ENCODE measurements at regions not wholly inside any gene's neighbourhood (a gene's known extent, or its start where the extent isn't known, plus 50 kb on each side); places are given as distances from the start of the nearest gene placed in this dataset.

GRCh38 chr18:22043837-22044236 lies 125.6 kb upstream of the GATA6 start:
- ChIA-PET CTCF (no interaction called here), RAD21 (ENCODE audit: low non-redundant PET in 1 of 2, low total read pairs in 2 of 2, uncharacterized antibody in 2 of 2, unreplicated experiment in 2 of 2) (no interaction called here), POLR2A (no interaction called here)
- Histone ChIP-seq H3K9me2 (ENCODE audit: insufficient read depth) (no peaks in the 10 kb centered on the region), H3K9me3 (ENCODE audit: control insufficient read depth in 1 of 2, insufficient read depth in 1 of 2, low read depth in 1 of 2, low read length in 2 of 2) (no peaks in the 10 kb centered on the region), H2AFZ (ENCODE audit: low read depth, low read length, poor library complexity, severe bottlenecking) (no peak overlapping the region), H3K36me3 (ENCODE audit: control insufficient read depth in 1 of 2, insufficient read depth in 2 of 2, low read length in 2 of 2) (no peaks in the 10 kb centered on the region), H3K27me3 (ENCODE audit: insufficient read depth, low read length) (no peaks in the 10 kb centered on the region), H3K4me1 (ENCODE audit: control insufficient read depth in 1 of 2, insufficient read depth in 2 of 2, low read length in 2 of 2) (no peaks in the 10 kb centered on the region), H3K79me2 (ENCODE audit: insufficient read depth, low read length) (no peaks in the 10 kb centered on the region), H3K9ac (ENCODE audit: low read length) (no peak overlapping the region), H3K4me2 (ENCODE audit: low read length) (no peak overlapping the region), H4K20me1 (ENCODE audit: insufficient read depth) (no peaks in the 10 kb centered on the region), H3K27ac (ENCODE audit: low read depth, low read length) (no peak overlapping the region), H3K4me3 (replicated peaks in 1 of 2; ENCODE audit: low read depth in 1 of 2, low read length in 2 of 2) (no peak overlapping the region)
- no peak for TF ChIP-seq ZNF274 (IDR thresholded peaks at IDR 0.05; ENCODE audit: low read depth, low read length)
- TF ChIP-seq ELF1 (IDR thresholded peaks at IDR 0.05; ENCODE audit: borderline replicate concordance, low read depth), result no peak
- TF ChIP-seq, protein P1, sequence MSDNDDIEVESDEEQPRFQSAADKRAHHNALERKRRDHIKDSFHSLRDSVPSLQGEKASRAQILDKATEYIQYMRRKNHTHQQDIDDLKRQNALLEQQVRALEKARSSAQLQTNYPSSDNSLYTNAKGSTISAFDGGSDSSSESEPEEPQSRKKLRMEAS (IDR thresholded peaks at IDR 0.05), result no peak
- no peak for TF ChIP-seq REST (IDR thresholded peaks at IDR 0.05; ENCODE audit: low read depth)
- TF ChIP-seq, protein P2, sequence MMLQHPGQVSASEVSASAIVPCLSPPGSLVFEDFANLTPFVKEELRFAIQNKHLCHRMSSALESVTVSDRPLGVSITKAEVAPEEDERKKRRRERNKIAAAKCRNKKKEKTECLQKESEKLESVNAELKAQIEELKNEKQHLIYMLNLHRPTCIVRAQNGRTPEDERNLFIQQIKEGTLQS (IDR thresholded peaks at IDR 0.05), result no peak
- TF ChIP-seq CTCF (IDR thresholded peaks at IDR 0.05 in 2 of 3, conservative IDR thresholded peaks at IDR 0.05 in 1 of 3; ENCODE audit: borderline replicate concordance in 1 of 3, insufficient read depth in 1 of 3, low read depth in 2 of 3, low read length in 2 of 3), result no peak
- BruUV-seq (replicated peaks), result no TSS peak
- ATAC-seq (no peak), DNase-seq (ENCODE audit: low read depth, low spot score) (no peak)
- intact Hi-C loops (cut with micrococcal nuclease), result no loop called here

Data from HCT116 (cell line).